HFFc6 (cell line): ENCODE measurements at regions not wholly inside any gene's neighbourhood (a gene's known extent, or its start where the extent isn't known, plus 50 kb on each side); places are given as distances from the start of the nearest gene placed in this dataset.

Source experiments
- DNase-seq: peaks from one replicate; pipeline ENCODE4 v3.0.0-alpha.2; 2018
- H3K27ac Mint-ChIP-seq: 2 replicates; pipeline ENCODE4 v1.8.0; 2020; ENCODE audit warnings: mild to moderate bottlenecking, mixed read lengths
- H3K27me3 Mint-ChIP-seq: 2 replicates; pipeline ENCODE4 v1.8.0; 2021; ENCODE audit warnings: mild to moderate bottlenecking, moderate library complexity, mixed read lengths; ENCODE audit not compliant: insufficient read depth
- H3K36me3 Mint-ChIP-seq: 2 replicates; pipeline ENCODE4 v1.8.0; 2021; ENCODE audit warnings: low read depth, mixed read lengths
- H3K4me1 Mint-ChIP-seq: 2 replicates; pipeline ENCODE4 v1.8.0; 2020; ENCODE audit warnings: low read depth, mixed read lengths
- H3K4me3 Mint-ChIP-seq: 2 replicates; pipeline ENCODE4 v1.8.0; 2020; ENCODE audit warnings: mild to moderate bottlenecking, moderate library complexity, mixed read lengths
- H3K9me3 Mint-ChIP-seq: 2 replicates; pipeline ENCODE4 v1.8.0; 2020; ENCODE audit warnings: mild to moderate bottlenecking, mixed read lengths
- CTCF ChIP-seq: fragments of 200-600 bp; sonication (generic); IDR thresholded peaks from 2 replicates; pipeline ENCODE4 v1.5.0; 2021; ENCODE audit warnings: antibody characterized with exemption, mild to moderate bottlenecking

GRCh38 chr2:215879331-215879730, 134.0 kb downstream of the MREG start:
- H3K9me3 Mint-ChIP-seq: no peaks in the 10 kb centered on the region
- peaks cover 70% of the 10 kb centered on the region for H3K4me1 Mint-ChIP-seq
- no peaks in the 10 kb centered on the region for H3K27me3 Mint-ChIP-seq
- H3K36me3 Mint-ChIP-seq: peaks cover 16% of the 10 kb centered on the region
- no peak overlapping the region for H3K4me3 Mint-ChIP-seq
- H3K27ac Mint-ChIP-seq: peak overlapping the region; percentile 70
- no peak for DNase-seq
- TF ChIP-seq CTCF: no peak

- DNase-seq: peak; percentile 65
- Mint-ChIP-seq H3K36me3 (peaks cover 16% of the 10 kb centered on the region), H3K4me3 (no peak overlapping the region), H3K4me1 (peaks cover 71% of the 10 kb centered on the region), H3K27ac (peak overlapping the region; percentile 70), H3K27me3 (no peaks in the 10 kb centered on the region), H3K9me3 (no peaks in the 10 kb centered on the region)
- no peak for TF ChIP-seq CTCF
Observed at GRCh38 chr2:215878476-215879063, 134.8 kb downstream of the MREG start.

GRCh38 chr2:215876937-215877238, 136.5 kb downstream of the MREG start:
- H3K27me3 Mint-ChIP-seq: no peaks in the 10 kb centered on the region
- TF ChIP-seq CTCF: no peak
- H3K36me3 Mint-ChIP-seq: peaks cover 16% of the 10 kb centered on the region; the same call in 1 of the 2 replicates
- H3K9me3 Mint-ChIP-seq: no peaks in the 10 kb centered on the region
- peaks cover 57% of the 10 kb centered on the region for H3K4me1 Mint-ChIP-seq
- H3K27ac Mint-ChIP-seq: no peak overlapping the region
- no peak overlapping the region for H3K4me3 Mint-ChIP-seq
- no peak for DNase-seq

GRCh38 chr2:215876139-215876936, 137.0 kb downstream of the MREG start:
- DNase-seq: no peak
- Mint-ChIP-seq H3K36me3 (peaks cover 16% of the 10 kb centered on the region; the same call in 1 of the 2 replicates), H3K4me1 (peaks cover 52% of the 10 kb centered on the region), H3K9me3 (no peaks in the 10 kb centered on the region), H3K4me3 (no peak overlapping the region), H3K27me3 (no peaks in the 10 kb centered on the region), H3K27ac (no peak overlapping the region)
- TF ChIP-seq CTCF: no peak

GRCh38 chr2:215874418-215874817, 138.9 kb downstream of the MREG start:
- no peak for TF ChIP-seq CTCF
- no peak overlapping the region for H3K27ac Mint-ChIP-seq
- DNase-seq: peak; percentile 17

More at GRCh38 chr2:215874418-215874817, 138.9 kb downstream of the MREG start:
- Mint-ChIP-seq H3K9me3 (no peaks in the 10 kb centered on the region), H3K36me3 (peaks cover 16% of the 10 kb centered on the region; the same call in 1 of the 2 replicates), H3K4me3 (no peak overlapping the region), H3K4me1 (peaks cover 50% of the 10 kb centered on the region), H3K27me3 (no peaks in the 10 kb centered on the region)
